Endodermal cell (in vitro differentiated cells): ENCODE measurements at regions not wholly inside any gene's neighbourhood (a gene's known extent, or its start where the extent isn't known, plus 50 kb on each side); places are given as distances from the start of the nearest gene placed in this dataset.

Experiments used
- DNase-seq: peaks from one replicate; pipeline ENCODE4 v3.0.0-alpha.2; 2017
- H3K27ac ChIP-seq: 2 replicates; pipeline ENCODE4 v1.5.1; 2013; ENCODE audit warnings: mild to moderate bottlenecking, low read depth, low read length, moderate library complexity
- H3K27me3 ChIP-seq: 2 replicates; pipeline ENCODE4 v1.6.1; 2013; ENCODE audit warnings: mild to moderate bottlenecking, low read length, moderate library complexity; ENCODE audit not compliant: insufficient read depth, control insufficient read depth, poor library complexity, severe bottlenecking
- H3K36me3 ChIP-seq: 2 replicates; pipeline ENCODE4 v1.7.0; 2013; ENCODE audit warnings: mild to moderate bottlenecking, low read length, moderate library complexity; ENCODE audit not compliant: control insufficient read depth, insufficient read depth
- H3K4me1 ChIP-seq: one replicate; pipeline ENCODE4 v1.7.0; 2013; ENCODE audit warnings: low read length; ENCODE audit not compliant: control insufficient read depth, insufficient read depth
- H3K4me3 ChIP-seq: 2 replicates; pipeline ENCODE4 v1.5.1; 2013; ENCODE audit warnings: mild to moderate bottlenecking, low read length, moderate library complexity
- H3K9ac ChIP-seq: 2 replicates; pipeline ENCODE4 v1.6.1; 2013; ENCODE audit warnings: mild to moderate bottlenecking, low read length, moderate library complexity; ENCODE audit not compliant: poor library complexity, severe bottlenecking; ENCODE audit errors: extremely low read depth
- H3K9me3 ChIP-seq: 2 replicates; pipeline ENCODE4 v1.6.1; 2013; ENCODE audit warnings: mild to moderate bottlenecking, low read length, moderate library complexity; ENCODE audit not compliant: control insufficient read depth
- H3K27ac Mint-ChIP-seq: 2 replicates; pipeline ENCODE4 v1.8.0; 2020; ENCODE audit warnings: mixed read lengths
- H3K27me3 Mint-ChIP-seq: 2 replicates; pipeline ENCODE4 v1.8.0; 2021; ENCODE audit warnings: mild to moderate bottlenecking, mixed read lengths; ENCODE audit not compliant: insufficient read depth
- H3K36me3 Mint-ChIP-seq: 2 replicates; pipeline ENCODE4 v1.8.0; 2020; ENCODE audit warnings: low read depth, mixed read lengths
- H3K4me1 Mint-ChIP-seq: 2 replicates; pipeline ENCODE4 v1.8.0; 2020; ENCODE audit warnings: mixed read lengths
- H3K4me3 Mint-ChIP-seq: 2 replicates; pipeline ENCODE4 v1.8.0; 2020; ENCODE audit warnings: mild to moderate bottlenecking, moderate library complexity, mixed read lengths
- H3K9me3 Mint-ChIP-seq: 2 replicates; pipeline ENCODE4 v1.8.0; 2020; ENCODE audit warnings: mild to moderate bottlenecking, mixed read lengths
- CTCF ChIP-seq: fragments of 200-600 bp; sonication (generic); conservative IDR thresholded peaks from 2 replicates; pipeline ENCODE4 v1.5.0; 2021; ENCODE audit warnings: antibody characterized with exemption, mild to moderate bottlenecking
- WGBS, 2 experiments: methylation state at CpG; one replicate each; pipeline versions ENCODE4 v1.1.5 to v1.1.7; 2013; ENCODE audit warnings: missing lambda C conversion rate in 2 of 2, mixed read lengths in 1 of 2; ENCODE audit not compliant: insufficient coverage in 1 of 2, insufficient read length in 1 of 2; 5-methylcytosine and 5-hydroxymethylcytosine counted together

GRCh38 chr12:126890097-126890496 is 1376.9 kb upstream of the TMEM132C start:
- Mint-ChIP-seq H3K4me1 (peaks cover 3% of the 10 kb centered on the region), H3K27me3 (no peaks in the 10 kb centered on the region), H3K27ac (no peak overlapping the region), H3K36me3 (no peaks in the 10 kb centered on the region), H3K4me3 (no peak overlapping the region), H3K9me3 (peaks cover 4% of the 10 kb centered on the region)
- no peak overlapping the region for H3K4me3 ChIP-seq
- no peak for TF ChIP-seq CTCF
- no peak overlapping the region for H3K9ac ChIP-seq
- H3K27ac ChIP-seq: no peak overlapping the region
- H3K36me3 ChIP-seq: no peaks in the 10 kb centered on the region
- no peaks in the 10 kb centered on the region for H3K27me3 ChIP-seq
- H3K4me1 ChIP-seq: no peaks in the 10 kb centered on the region
- no CpG with 5 or more reads among the region's 2 CpGs for WGBS, 2 experiments
- DNase-seq: no peak
- H3K9me3 ChIP-seq: peaks cover 9% of the 10 kb centered on the region

GRCh38 chr12:126891789-126892188 is 1375.2 kb upstream of the TMEM132C start:
- Histone ChIP-seq H3K27me3 (no peaks in the 10 kb centered on the region), H3K9me3 (peaks cover 9% of the 10 kb centered on the region), H3K36me3 (no peaks in the 10 kb centered on the region), H3K27ac (no peak overlapping the region), H3K4me1 (no peaks in the 10 kb centered on the region), H3K4me3 (no peak overlapping the region), H3K9ac (no peak overlapping the region)
- peaks cover 8% of the 10 kb centered on the region for H3K4me1 Mint-ChIP-seq
- H3K27ac Mint-ChIP-seq: no peak overlapping the region
- no peak overlapping the region for H3K4me3 Mint-ChIP-seq
- DNase-seq: peak; percentile 83
- H3K9me3 Mint-ChIP-seq: peaks cover 4% of the 10 kb centered on the region
- no peak for TF ChIP-seq CTCF
- H3K36me3 Mint-ChIP-seq: no peaks in the 10 kb centered on the region
- WGBS, 2 experiments: 82% methylated on average over 1 of the region's 1 CpG; no CpG with 5 or more reads in 1 of the 2 experiments
- peaks cover 2% of the 10 kb centered on the region for H3K27me3 Mint-ChIP-seq

GRCh38 chr12:126895951-126896913 is 1370.7 kb upstream of the TMEM132C start:
- Mint-ChIP-seq H3K4me1 (peaks cover 16% of the 10 kb centered on the region), H3K36me3 (no peaks in the 10 kb centered on the region), H3K4me3 (no peak overlapping the region), H3K27me3 (peaks cover 12% of the 10 kb centered on the region), H3K27ac (no peak overlapping the region), H3K9me3 (peaks cover 4% of the 10 kb centered on the region)
- TF ChIP-seq CTCF: no peak
- no peak for DNase-seq
- Histone ChIP-seq H3K27ac (no peak overlapping the region), H3K9me3 (peaks cover 7% of the 10 kb centered on the region), H3K4me3 (no peak overlapping the region), H3K9ac (no peak overlapping the region), H3K27me3 (no peaks in the 10 kb centered on the region), H3K36me3 (no peaks in the 10 kb centered on the region), H3K4me1 (no peaks in the 10 kb centered on the region)
- 78 to 94% methylated on average over 3 to 4 of the region's 4 CpGs for WGBS, 2 experiments
